NCI-H345 (cell line): ENCODE measurements at regions not wholly inside any gene's neighbourhood (a gene's known extent, or its start where the extent isn't known, plus 50 kb on each side); places are given as distances from the start of the nearest gene placed in this dataset.
"Not testable (repeated sequence)": the region's sequence is repeated elsewhere in the genome, so short reads cannot be mapped to it uniquely, and the experiment has no call there.

Experiments
- DNase-seq: peaks from one replicate; lab custom pipeline; 2025; lab: John Stamatoyannopoulos, UW

DNA sequence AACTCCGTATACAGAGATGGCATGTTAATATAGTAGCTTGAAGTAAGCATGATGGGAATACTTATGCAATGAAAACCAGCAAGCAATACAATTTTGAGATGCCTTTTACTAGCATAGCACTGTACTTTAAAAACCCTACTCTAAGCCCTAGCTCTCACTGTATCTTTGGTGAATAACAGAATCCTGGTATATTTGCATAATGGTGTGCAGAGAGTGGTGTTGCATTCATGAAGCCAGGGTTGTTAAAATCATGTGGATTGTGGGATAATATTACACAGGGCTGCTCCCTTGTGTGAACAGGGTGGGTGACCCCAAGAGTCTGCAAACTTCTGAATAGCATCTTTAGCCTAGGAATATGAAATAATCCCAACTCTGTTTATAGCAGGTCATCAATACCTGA is 105.2 kb upstream of the BMP2 start:
- DNase-seq, result no peak

DNA sequence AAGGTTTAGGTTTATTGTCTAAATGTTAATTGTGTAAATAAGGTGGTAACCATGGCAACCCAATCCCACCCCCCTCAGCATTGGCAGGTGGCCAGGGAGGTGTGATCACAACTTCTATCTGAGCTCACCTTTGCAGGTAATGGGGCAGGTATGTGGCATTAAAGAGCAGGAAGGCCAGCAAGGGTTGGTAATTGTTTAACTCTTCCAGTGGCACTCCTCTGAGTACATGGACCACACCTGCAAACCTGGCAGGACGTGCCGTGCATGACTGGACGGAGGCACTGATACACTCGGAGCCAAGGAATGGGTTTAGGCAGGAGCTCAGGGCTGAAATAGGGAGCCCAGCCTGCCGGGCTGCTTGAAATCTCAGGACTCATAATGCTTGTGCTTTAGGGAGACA is 107.0 kb upstream of the BMP2 start:
- no peak for DNase-seq

DNA sequence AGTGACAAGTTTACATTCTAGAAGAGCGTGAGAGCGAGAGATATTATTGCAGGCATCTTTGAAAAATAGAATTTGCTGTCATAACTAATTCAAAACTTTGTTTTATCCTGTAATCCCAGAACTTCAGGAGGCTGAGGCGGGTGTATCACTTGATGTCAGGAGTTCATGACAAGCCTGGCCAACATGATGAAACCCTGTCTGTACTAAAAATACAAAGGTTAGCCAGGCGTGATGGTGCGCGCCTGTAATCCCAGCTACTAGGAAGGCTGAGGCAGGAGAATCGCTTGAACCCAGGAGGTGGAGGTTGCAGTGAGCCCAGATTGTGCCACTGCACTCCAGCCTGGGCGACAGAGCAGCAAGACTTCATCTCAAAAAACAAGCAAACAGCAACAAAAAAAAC is 108.6 kb upstream of the BMP2 start:
- not testable (repeated sequence) for DNase-seq

DNA sequence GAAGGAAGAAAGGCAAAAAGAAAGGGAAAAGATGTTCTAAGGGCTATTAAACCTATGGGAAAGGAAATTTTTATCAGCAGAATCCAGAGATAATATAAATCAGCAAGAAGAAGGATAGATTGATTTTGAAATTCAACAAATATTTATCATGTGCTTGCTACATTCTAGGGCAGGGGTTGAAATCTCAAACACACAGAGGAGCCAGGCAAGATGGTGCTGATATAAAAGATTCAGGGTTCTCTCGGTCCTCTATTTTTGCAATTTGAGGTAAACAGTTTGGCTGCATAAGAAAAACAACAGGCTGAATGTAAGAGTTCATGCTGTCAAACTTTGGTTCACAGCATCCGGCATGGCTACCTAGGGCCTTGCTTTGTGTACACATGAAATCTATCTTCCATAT is 109.6 kb upstream of the BMP2 start:
- DNase-seq, result no peak

DNA sequence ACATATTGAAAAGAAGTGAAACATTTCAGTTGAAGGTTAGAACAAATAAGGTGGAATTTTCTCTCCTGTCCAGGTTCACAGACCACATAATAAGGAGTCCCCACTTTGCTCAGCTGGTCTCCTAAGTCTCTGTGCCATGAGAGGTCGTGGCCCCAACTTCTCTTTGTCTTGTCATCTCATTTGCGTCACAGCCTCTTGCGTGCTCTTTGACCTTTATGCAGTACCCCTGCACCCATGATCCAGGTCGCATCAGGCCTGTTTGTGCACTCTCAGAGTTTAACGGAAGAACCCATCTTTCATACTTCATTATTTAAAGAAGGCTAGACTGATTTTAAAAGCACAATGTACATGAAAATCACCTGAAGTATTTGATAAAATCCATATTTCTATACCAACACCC is 110.4 kb upstream of the BMP2 start:
- DNase-seq, result no peak

DNA sequence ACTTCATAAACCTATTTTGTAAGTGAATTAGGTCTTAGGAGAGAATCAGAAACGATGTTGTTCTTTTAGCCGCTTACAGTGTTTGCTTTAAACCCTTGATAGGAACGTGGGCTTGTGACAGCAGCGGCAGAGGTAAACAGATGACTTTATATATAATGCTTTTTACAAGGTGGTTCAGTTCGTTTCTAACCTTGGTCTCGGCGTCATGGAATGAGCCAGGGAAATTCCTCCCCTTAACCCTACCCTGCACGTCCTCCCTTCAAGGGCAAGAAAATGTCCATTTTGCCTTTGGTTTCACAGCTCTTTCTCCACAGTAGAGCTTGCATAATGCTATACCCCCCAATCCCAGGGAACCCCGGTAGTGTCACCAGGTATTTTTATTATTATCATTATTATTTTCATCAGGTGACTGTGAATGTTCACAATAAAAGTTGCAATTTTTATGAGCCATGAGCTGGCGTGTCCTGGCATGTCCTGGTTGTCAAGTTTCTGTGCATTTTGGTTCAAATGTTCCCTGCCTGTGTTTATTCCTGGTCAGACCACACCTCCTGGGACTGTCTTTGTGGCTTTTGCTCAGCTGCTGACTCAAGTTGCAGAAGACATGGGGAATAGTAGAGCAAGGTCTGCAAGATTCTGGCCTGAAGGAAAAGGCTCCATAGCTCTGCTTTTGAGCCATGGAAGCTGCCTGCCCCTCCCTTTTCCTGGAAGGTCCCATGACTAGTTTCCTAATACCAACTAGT is 112.8 kb upstream of the BMP2 start:
- DNase-seq, result no peak

DNA sequence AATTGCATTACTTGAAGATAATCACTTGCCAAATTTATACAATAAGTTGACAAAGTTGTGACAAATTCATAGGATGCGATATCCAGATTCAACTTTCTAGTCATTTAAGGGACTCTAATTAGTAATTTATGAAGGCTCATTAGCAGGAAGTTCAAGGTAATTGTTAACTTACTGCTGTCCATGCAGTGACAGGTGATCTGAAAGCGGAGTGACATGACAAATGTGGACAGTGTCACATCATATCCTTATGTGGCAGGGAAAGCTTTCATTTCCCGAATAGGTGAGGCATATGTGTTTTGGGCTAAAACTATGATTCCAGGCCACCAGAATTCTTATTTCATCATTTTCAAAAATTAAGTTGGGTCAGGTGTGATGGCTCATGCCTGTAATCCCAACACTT is 115.9 kb upstream of the BMP2 start:
- no peak for DNase-seq

DNA sequence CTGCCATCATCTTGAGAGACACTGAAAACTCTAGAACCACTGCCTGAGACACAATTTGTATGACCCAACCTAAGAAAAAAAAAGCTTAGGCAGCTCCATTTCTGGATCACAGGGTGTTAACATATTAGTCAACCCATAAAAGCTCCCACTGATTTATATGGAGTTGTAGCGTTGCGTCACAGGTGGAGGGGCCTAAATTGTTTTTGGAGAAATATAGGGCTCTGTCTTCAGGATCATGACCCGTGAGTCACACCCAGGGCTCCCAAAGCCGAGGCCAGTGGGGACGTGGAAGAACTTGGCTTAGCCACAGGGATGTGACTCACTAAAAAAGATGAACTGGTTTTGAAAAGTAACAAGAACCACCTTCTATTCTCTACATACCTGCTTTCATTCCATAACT is 116.5 kb upstream of the BMP2 start:
- no peak for DNase-seq

DNA sequence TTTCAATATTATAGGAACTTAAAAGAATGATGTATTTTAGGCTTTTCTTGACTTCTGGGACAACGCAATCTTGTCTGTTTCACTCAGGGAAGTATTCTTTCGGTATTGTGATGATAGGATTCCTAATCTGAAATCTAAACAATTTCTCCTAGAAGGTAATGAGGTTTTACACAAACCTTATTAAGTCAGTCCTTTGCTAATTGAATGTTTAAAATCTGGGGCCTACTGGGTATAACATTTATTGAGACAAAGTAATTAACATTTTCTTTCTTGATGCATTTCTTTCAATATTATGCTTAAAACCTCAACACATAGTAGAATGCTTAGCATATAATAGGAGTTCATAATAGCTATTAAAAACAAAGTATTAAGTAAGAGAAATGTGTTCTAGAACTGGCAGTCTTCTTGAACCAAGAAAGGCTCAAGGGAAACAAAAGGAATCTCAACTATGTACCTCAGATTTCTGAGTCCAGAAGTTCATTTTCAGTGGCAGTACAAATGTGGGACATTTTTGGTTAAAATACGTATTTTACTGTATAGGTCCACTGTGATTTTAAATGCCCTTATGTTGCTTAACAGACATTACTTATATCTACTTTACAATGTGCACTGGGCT is 121.4 kb upstream of the BMP2 start:
- DNase-seq, result no peak

DNA sequence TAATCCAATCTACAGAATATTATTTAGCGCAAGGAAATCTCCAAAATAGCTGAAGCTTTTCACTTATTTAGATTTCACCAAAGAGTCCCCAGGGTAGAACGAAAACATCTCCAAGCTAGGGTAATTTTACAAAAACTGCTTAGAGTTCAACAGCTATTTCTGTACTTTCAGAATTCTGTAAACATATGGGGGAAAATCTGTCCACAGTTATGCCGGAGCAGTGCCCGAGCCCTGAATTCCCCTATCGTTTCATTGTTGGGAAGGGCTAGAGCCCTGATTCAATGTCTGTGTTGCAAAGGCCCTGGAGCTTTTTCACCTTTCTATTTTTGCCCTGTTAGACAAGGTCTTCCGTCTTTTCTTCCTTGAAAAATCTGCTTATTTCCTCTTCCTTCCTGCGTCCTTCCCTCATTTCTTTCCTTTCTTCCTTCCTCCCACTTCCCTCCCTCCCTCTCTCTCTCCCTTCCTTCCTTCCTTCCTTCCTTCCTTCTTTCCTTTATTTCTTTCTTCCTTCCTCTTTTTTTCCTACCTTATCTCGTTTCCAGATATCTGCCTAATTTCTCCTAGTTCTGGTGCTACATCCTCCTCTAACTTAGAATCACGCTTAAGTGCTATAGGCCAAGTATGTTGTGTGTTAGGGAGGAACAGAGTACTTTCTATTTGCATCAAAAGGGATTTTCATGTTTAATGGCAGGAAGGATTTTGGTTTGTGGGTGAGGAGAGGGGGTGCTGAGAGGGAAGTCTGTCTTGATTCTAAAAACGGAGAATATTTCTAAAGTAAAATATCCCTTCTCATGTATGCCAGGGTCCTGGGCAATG is 122.5 kb upstream of the BMP2 start:
- no peak for DNase-seq

DNA sequence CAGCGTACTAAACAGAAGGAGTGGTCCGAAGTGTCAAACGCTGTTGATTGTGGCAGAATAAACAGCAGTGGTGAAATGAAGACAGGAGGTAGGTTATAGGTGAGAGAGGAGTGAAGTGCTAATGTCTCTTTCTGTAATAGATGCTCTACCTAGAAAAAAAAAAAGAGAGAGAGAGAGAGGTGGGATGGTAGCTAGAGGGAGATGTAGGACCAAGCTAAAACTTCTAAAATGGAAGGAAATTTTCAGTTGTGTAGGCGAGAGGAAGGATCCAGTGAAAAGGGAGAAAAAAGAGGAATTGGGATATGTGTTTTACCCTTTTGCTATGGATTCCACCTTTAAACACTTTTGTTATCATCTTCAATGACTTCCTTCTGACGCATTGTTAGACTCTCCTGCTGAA is 126.5 kb upstream of the BMP2 start:
- DNase-seq, result no peak

DNA sequence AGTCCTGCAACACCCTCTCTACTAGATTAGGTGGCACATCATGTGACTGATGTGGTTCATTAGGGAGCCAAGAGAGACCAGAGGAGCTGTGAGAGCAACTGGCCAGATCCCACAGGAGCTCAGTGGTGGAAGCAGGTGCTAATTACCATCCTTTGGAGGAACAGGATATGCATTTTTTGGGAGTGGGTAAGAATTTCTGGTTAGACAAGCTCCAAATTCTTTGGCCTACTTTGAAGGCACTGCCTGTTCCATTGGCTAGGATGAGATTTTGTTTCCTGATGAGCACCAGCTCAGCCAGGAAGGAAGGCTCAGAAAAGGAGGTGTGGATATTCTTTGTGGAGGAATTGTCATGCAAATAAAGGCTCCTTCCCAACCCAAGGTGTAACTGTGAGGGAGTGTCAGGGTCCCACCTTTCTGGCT is 130.3 kb upstream of the BMP2 start:
- no peak for DNase-seq

DNA sequence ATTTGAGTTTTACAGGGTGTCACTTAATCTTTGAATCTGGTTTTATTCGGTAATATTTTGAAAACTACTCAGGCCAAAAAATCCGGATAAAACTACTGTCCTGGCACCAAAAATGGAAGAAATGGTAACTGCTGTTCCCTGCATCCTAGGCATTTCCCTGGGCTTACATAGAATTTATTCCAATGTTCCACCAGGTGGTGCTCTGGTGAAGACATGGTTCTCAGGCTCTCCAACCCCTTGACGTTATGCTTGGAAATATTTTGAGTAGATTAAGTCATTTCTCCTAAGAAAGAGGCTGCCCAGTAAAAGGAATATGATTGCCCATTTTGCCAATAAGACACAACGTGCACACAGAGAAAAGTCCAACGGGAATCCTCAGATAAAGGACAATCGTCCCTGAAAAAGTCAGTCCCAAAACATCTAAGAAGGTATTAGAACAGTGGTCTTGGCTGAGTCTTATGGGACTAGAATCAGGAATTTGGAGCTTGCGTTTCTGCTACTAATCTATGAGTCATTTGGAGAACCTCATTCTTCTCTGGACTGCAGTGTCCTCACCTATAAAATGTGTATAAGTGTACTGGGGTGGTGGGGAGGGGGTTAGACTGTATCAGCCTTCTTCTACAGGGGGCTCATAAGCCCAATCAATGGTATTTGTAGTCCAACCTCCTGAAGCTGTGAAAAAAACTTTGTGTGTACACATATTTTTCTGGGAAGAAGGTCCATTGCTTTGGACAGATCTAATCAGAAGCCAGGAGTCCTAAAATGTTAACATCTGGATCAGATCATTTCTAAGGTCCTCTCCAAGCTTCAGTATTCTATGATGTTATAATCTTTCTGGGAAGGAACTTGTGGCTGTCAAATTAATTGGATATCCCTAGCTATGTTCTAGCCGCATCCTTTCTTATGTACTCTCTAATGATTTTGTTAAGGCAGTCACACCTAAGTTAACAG is 131.0 kb upstream of the BMP2 start:
- DNase-seq, result no peak

DNA sequence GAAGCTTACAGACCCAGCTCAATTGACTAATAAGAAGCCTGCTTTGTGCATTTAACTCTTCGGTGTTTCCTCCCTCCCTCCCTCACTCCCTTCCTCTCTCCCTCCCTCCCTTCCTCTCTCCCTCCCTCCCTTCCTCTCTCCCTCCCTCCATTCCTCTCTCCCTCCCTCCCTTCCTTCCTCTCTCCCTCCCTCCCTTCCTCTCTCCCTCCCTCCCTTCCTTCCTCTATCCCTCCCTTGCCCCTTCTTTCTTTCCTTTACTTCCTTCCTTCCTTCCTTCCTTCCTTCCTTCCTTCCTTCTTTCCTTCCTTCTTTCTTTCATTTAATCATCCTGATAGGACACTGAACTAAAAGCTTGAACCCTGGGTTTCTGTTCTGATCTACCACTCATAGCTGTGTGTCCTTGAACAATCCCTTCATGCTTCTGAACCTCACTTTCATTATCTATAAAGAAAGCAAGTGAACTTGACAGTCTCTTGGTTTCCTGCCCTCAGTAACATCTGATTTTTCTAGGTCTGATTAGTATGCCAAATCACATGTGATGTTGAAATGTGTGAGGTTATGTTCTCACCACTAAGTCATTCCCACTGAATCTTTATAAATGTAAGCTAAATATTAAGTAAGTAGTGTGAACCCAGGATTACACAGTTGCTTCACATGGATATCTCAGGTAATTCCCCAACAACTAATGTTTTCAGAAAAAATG is 132.3 kb upstream of the BMP2 start:
- DNase-seq, result no peak

DNA sequence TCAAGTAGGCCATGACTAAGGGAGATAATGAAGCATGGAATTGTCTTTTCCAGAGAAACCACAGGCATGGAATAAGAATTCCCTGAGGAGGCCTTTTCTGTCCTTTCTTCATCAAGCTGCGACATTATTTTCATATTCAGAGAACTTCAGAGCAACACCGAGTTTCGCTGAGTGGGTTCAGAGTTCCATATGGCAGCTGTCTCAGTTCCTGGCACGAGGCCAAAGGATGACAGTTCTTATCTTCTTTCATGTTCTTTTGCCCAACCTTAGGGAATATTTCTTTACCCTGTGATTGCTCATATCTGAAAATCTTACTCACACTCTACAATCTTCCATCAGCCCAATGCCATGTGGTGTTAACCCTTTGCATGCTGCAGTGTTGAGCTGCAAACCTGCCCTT is 135.3 kb upstream of the BMP2 start:
- peak; percentile 19 for DNase-seq

DNA sequence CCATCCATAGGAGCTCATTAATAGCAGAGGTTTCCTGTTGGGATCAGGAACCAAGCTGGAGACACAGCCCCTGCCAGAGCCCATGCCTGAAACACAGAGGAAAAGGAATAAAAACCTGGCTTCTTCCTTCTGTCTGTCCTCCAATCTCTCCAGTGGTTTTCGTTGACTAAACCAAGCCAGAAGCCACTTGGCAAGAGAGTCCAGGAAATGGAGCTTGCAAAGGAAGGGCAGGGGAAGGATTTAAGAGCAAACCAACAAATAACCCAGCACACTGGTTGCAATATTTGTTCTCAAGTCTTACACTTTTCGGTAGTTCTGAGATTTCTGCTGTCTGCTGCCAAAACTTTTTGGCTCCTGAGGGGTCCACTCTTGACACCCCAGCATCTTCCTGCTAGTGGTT is 137.0 kb upstream of the BMP2 start:
- no peak for DNase-seq

DNA sequence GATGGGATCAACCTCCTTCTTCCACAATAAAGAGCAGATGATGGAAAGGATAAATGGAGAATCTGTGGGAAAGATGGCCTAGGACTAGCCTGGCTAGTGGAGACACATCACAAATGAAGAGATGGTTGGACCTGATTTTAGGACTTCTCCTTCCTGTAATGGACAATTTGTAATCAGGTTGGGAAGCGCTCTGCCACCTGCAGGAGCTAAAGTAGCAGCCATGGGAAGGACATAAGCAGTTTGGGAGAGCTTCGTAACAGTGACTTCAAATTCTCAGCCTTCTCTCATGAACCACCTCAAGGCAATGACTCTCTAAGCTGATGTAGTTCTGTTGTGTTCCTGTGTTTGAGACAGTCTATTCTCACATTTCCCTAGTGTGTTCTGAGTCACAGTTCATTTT is 137.9 kb upstream of the BMP2 start:
- no peak for DNase-seq

DNA sequence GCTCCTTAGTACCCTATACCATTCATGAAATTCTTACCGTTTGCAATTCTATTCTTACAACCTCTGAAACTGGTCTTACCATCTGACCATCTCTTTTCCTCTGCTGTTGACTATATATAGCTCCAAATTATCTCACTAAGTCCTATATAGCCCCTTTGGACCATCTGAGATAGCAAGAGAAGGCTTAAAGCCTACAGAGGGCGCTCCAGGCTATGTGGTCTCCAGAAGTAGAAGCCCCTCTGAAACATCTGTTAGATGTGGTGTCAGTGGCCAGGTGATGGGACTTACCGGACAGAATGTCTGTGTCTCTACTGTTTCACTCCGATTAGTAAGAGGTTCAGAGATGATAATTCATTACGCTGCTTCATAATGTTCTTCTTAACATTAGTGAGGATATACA is 140.7 kb upstream of the BMP2 start:
- DNase-seq, result no peak

DNA sequence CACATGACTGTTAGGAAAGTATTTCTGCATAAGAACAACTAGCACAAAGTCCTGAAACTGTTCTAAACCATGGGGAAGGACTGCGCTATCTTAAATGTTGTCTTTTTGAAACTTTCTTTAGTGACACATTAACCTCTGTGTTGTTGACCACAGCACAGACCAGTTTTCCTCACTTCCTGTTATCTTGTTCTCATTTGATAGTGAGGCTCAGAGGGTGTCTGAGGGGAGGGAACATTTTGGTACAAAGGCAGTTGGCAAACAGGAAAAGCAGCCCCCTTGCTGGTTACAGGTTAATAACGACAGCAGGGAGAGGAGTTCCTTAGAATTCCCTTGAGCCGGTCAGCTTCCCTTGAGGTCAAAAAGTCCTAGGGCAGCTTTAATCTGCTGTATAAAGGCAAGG is 143.5 kb upstream of the BMP2 start:
- DNase-seq, result no peak

DNA sequence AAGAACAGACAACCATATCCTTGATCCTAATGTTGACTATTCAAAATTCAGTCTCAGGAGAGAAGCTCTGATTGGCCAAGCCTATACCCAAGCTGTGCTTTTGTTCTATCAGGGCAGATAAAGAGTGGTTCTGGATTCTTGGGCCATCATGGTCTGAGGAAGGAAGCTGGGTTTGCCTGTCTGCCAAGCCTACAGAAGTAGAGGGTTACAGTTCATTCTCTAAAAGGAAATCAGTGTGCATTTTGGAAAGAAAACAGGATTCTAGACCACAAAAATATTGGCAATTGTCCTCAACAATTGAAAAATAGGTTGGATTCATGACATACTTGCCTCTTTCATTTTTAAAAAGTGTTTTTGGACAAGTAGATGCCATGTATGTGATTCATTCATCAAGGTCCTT is 145.4 kb upstream of the BMP2 start:
- no peak for DNase-seq

DNA sequence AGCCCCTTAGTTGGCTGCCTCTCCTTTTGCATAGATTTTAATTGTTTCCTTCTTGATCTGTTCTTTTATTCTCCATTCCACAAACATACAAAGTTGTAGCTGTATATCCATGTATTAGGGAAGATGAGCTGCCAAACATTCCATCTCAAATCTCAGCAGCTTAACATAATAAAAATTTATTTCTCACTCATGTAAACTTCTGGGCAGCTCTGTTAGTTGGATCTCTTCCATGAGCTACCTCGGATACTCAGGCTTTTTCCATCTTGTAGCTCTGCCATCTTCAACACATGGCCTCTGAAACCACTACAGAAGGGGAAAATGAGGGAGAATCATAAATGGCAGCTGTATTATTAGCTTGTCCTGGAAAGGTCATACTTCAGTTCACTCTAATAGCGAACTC is 149.4 kb upstream of the BMP2 start:
- no peak for DNase-seq

DNA sequence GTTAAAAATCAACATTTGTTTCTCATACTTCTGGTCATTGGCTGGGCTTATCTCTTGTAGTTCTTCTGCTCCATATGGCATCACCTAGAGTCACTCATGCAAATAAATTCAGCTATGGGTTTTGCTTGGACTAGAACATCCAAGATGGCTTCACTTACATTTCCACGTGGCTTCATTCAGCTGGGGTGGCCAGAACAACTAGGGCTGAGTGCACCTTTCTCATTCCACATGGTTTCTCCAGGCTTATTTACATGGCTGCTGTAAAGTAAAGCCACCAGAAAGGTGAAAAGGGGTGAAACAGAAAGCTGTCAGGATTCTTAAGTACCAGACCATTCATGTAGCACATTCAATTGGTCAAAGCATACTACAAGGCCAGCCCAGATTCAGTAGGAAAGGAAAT is 151.1 kb upstream of the BMP2 start:
- DNase-seq, result no peak
